Testis (tissue), 2 donors: ENCODE measurements at regions not wholly inside any gene's neighbourhood (a gene's known extent, or its start where the extent isn't known, plus 50 kb on each side); places are given as distances from the start of the nearest gene placed in this dataset.
"Not testable (repeated sequence)": the region's sequence is repeated elsewhere in the genome, so short reads cannot be mapped to it uniquely, and the experiment has no call there.

Experiments used
- DNase-seq: peaks from one replicate; pipeline ENCODE4 v3.0.0-alpha.2; 2019
- H3K27ac ChIP-seq, 2 donors: fragments of 200-600 bp; sonication (generic); one replicate each; pipeline ENCODE4 v1.5.1; 2019
- H3K27me3 ChIP-seq: fragments of 200-600 bp; sonication (generic); one replicate; pipeline ENCODE4 v1.5.1; 2019
- H3K36me3 ChIP-seq: fragments of 200-600 bp; sonication (generic); one replicate; pipeline ENCODE4 v1.5.1; 2017; ENCODE audit warnings: low read depth; ENCODE audit errors: missing control alignments
- H3K4me1 ChIP-seq: fragments of 200-600 bp; sonication (generic); one replicate; pipeline ENCODE4 v1.5.1; 2019
- H3K4me3 ChIP-seq, 2 donors: fragments of 200-600 bp; sonication (generic); one replicate each; pipeline ENCODE4 v1.5.1; 2017 to 2019
- H3K9me3 ChIP-seq: fragments of 200-600 bp; sonication (generic); one replicate; pipeline ENCODE4 v1.5.1; 2017
- CTCF ChIP-seq, 3 experiments: fragments of 450-650 bp in 2 of 3; fragments of 200-600 bp in 1 of 3; sonication (generic) in 1 of 3; IDR thresholded peaks; one replicate each; pipeline ENCODE4 v1.5.1; 2016 to 2019; ENCODE audit warnings: antibody characterized with exemption in 3 of 3, mild to moderate bottlenecking in 2 of 3, moderate library complexity in 1 of 3
- POLR2A ChIP-seq: fragments of 450-650 bp; IDR thresholded peaks from one replicate; pipeline ENCODE4 v1.6.1; 2017; ENCODE audit warnings: antibody characterized with exemption, mild to moderate bottlenecking, moderate library complexity
- WGBS, 2 donors: methylation state at CpG; one replicate each; pipeline ENCODE4 v1.1.5; 2018; 5-methylcytosine and 5-hydroxymethylcytosine counted together
- intact Hi-C: fragments of 100-400 bp; cut with DNase I; formaldehyde crosslinking; loops from one replicate; pipeline ENCODE4 v1.15.1; 2023; ENCODE audit warnings: low total_unique reads

DNA sequence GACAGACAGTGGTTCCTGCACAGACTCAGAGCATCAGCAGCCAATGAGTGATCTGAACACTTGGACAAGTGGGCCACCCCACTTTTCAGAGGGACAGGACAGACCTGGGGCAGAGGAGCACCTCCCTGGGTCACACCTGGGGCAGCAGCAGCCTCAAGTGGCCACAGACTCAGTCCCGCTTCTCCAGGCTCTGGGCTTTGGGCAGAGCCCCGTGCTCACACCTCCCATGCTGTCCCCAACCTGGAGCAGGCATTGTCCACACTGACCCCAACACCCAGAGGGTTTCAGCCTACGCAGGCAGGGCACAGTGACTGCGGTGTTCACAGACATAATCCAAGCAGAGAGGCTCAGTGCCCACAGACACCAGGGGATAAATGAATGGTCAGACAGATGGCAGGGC, 135.5 kb upstream of the SFSWAP start:
- Histone ChIP-seq H3K27me3 (no peaks in the 10 kb centered on the region), H3K36me3 (no peaks in the 10 kb centered on the region), H3K4me3 (no peak overlapping the region), H3K4me1 (peaks cover 5% of the 10 kb centered on the region), H3K9me3 (no peaks in the 10 kb centered on the region), H3K27ac (no peak overlapping the region)
- WGBS, 2 donors: 95 to 96% methylated on average over 2 to 4 of the region's 4 CpGs
- no peak for TF ChIP-seq POLR2A
- no peak for TF ChIP-seq CTCF (IDR thresholded peaks at IDR 0.05)
- intact Hi-C loops: no loop called here
- DNase-seq: no peak

- H3K4me3 ChIP-seq, intact Hi-C loops, H3K27me3 ChIP-seq, H3K4me1 ChIP-seq, H3K27ac ChIP-seq, H3K9me3 ChIP-seq, H3K36me3 ChIP-seq, DNase-seq: not testable (repeated sequence)
- WGBS, 2 donors: 87 to 91% methylated on average over 10 to 13 of the region's 17 CpGs
These were observed 134.2 kb upstream of the SFSWAP start for GRCh38 chr12:131576734-131577133.

GRCh38 chr12:131577766-131578165, 133.1 kb upstream of the SFSWAP start:
- no peaks in the 10 kb centered on the region for H3K27me3 ChIP-seq
- no peak for DNase-seq
- TF ChIP-seq POLR2A: no peak
- TF ChIP-seq CTCF (IDR thresholded peaks at IDR 0.05): no peak
- no peaks in the 10 kb centered on the region for H3K36me3 ChIP-seq
- H3K9me3 ChIP-seq: no peaks in the 10 kb centered on the region
- intact Hi-C loops: no loop called here
- no peak overlapping the region for H3K27ac ChIP-seq
- no peak overlapping the region for H3K4me3 ChIP-seq
- H3K4me1 ChIP-seq: peaks cover 5% of the 10 kb centered on the region
- WGBS, 2 donors: 69 to 74% methylated on average over 6 of the region's 6 CpGs

DNA sequence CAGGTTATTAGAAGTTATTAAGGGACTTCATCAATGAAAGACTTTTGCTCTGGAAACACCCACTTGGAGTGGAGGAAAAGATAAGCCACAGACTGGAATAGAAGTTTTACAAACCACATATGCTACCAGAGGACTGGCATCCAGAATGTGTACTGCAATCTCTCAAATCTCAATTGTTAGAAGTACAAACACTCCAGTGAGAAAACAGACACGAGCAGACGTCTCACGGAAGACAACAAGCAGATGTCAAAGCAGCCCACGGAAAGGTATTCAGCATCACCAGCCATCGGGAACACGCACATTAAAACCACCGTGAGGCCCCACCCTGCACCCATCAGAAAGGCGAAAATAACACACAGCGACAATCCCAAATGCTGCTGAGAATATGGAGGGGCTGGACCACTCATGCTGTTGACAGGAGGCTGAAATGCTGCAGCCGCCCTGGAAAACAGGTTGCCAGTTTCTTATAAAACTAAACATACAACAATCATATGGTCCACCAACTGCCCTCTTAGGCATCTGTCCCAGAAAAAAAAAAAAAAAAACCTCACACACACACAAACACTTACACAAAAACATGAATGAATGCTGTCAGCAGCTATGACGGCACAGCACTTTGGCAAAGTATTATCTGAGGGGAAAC, 131.9 kb upstream of the SFSWAP start:
- no peak overlapping the region for H3K27ac ChIP-seq
- H3K27me3 ChIP-seq: no peaks in the 10 kb centered on the region
- intact Hi-C loops: no loop called here
- WGBS, 2 donors: 63 to 74% methylated on average over 11 of the region's 11 CpGs
- peaks cover 5% of the 10 kb centered on the region for H3K4me1 ChIP-seq
- no peak overlapping the region for H3K4me3 ChIP-seq
- no peaks in the 10 kb centered on the region for H3K9me3 ChIP-seq
- no peak for DNase-seq
- TF ChIP-seq CTCF (IDR thresholded peaks at IDR 0.05) (no peak), POLR2A (no peak)
- H3K36me3 ChIP-seq: no peaks in the 10 kb centered on the region

DNA sequence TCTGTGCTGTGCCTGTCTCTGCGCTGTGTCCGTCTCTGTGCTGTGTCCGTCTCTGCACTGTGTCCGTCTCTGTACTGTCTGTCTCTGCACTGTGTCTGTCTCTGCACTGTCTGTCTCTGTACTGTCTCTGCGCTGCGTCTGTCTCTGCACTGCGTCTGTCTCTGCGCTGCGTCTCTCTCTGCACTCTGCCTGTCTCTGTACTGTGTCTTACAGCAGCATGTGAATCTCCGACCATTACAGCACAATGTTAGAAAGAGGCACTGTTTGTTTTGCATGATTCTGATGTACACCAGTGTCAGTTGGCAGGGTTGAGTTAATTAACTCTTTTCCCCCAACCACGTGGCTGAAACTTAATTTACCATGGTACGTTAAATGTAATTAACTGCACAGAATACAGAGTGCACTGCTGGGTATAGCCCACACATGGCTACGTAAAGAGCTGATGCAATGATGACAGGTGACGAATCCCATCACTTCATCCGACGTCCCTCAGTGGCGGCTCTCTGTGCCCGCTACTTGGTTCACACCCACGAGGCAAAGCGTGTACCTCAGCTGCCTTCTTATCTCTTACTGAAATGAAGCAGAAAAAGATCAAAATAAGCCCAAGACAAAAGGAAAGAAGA, 127.7 kb upstream of the SFSWAP start:
- no peak overlapping the region for H3K4me3 ChIP-seq
- DNase-seq: no peak
- H3K4me1 ChIP-seq: no peaks in the 10 kb centered on the region
- no peaks in the 10 kb centered on the region for H3K27me3 ChIP-seq
- no peaks in the 10 kb centered on the region for H3K36me3 ChIP-seq
- no peak overlapping the region for H3K27ac ChIP-seq
- intact Hi-C loops: no loop called here
- no peaks in the 10 kb centered on the region for H3K9me3 ChIP-seq
- TF ChIP-seq CTCF (IDR thresholded peaks at IDR 0.05): no peak
- TF ChIP-seq POLR2A: no peak
- 53 to 71% methylated on average over 20 of the region's 20 CpGs for WGBS, 2 donors
